ENCODE measurements at regions not wholly inside any gene's neighbourhood (a gene's known extent, or its start where the extent isn't known, plus 50 kb on each side); places are given as distances from the start of the nearest gene placed in this dataset.

DNA sequence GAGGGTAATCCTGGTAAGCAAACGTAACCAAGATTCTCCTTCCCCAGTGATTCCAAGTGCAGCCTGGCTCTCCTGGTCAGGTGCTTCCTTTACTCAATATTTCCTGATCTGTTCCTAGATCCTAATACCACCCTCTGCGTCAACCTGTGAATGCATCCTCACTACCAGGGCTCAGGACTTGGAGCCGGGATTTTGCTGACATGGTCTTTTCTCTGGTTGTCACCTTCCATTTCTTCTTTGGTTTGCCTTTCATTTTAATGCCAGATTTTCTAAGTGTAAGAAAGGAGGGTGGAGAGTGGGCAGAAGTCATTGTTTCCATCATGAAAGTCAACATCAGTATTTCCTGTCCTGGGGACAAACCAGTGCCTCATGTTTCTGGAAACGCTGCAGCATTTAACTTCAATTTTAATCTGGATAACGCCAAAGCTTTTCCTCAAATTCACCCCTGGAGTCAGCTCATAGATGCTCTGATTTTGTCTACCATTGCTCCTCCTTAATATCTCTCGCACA is 210.4 kb upstream of the ZNF32 start:
- H3K4me1 ChIP-seq = no peaks in the 10 kb centered on the region
- ATAC-seq = no peak

GRCh38 chr10:43857931-43858315 is 209.2 kb upstream of the ZNF32 start:
- no peak for DNase-seq

More for the DNA sequence above, 210.4 kb upstream of the ZNF32 start:
- Histone ChIP-seq H3K27me3 (no peaks in the 10 kb centered on the region), H3K4me3 (no peak overlapping the region), H3K27ac (no peak overlapping the region), H3K36me3 (no peaks in the 10 kb centered on the region), H3K9me3 (no peaks in the 10 kb centered on the region)
- TF ChIP-seq CTCF (IDR thresholded peaks at IDR 0.05) = no peak
- DNase-seq = no peak
- intact Hi-C loops (cut with DNase I) = no loop called here

DNA sequence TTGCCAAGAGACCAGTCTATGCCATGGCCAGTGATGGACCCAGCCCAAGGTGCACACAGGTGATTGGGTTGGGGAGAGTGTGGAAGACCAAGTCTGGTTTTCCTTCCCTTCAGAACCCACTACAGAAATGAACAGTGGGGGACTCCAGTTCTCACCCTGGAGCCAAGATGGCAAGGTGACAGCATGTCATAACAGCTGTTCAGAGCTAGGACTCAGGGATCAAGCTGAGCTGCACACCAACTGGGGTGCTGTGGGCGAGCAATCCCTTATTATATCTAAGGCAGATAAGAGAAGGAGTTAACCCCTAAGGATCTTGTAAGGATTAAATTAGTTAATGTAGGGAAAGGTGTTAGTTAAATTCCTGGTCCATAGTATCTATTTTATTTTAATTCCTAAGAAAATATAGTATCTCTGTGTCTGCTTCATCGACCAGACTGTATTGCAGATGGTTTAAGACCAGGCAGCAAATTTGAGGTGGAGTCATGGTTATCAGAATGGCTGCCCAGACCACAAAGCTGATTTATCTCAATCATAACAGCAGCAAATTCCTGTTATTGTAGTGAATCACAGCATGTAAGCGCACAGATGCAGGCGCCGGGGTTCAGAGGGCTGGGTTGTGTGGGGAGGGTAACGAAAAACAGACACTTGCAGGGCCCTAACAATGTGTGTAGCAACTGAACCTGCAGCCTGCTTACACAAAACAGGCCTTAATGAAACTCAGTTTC is 208.7 kb upstream of the ZNF32 start:
- intact Hi-C loops (cut with DNase I) = no loop called here
- no peaks in the 10 kb centered on the region for H3K4me1 ChIP-seq
- ATAC-seq (peak; percentile 16), DNase-seq (no peak)
- H3K27ac ChIP-seq = no peak overlapping the region
- H3K27me3 ChIP-seq = no peaks in the 10 kb centered on the region
- H3K9me3 ChIP-seq = no peaks in the 10 kb centered on the region
- H3K4me3 ChIP-seq = no peak overlapping the region
- H3K36me3 ChIP-seq = no peaks in the 10 kb centered on the region
- no peak for TF ChIP-seq CTCF (IDR thresholded peaks at IDR 0.05)

More at GRCh38 chr10:43857931-43858315, 209.2 kb upstream of the ZNF32 start:
- Histone ChIP-seq H3K27ac (no peak overlapping the region), H3K36me3 (no peaks in the 10 kb centered on the region), H3K27me3 (no peaks in the 10 kb centered on the region), H3K4me3 (no peak overlapping the region), H3K4me1 (no peaks in the 10 kb centered on the region), H3K9me3 (no peaks in the 10 kb centered on the region)
- intact Hi-C loops (cut with DNase I) = no loop called here
- no peak for TF ChIP-seq CTCF (IDR thresholded peaks at IDR 0.05)
- no peak for ATAC-seq

DNA sequence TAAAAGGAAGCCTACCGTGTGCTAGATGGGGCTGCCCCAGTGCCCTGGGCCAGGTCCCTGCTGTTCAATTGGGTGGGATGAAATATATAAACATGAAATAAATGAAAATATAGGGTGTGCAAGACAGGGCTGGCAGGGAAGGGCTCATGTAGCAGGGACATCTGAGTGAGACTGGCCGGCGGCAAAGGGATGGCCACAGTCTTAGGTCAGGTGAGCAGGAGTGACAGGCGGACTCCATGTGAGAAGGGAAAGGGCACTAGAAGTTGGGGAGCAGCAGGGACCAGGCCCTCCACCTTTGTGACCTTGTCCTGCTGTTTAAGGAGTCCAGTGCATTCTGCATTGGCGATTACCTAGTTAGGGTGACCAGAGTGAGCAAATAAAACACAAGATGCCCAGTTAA is 207.6 kb upstream of the ZNF32 start:
- H3K27ac ChIP-seq = no peak overlapping the region
- no peak for DNase-seq
- H3K4me1 ChIP-seq = no peaks in the 10 kb centered on the region
- no peak for ATAC-seq
- H3K9me3 ChIP-seq = no peaks in the 10 kb centered on the region
- TF ChIP-seq CTCF (IDR thresholded peaks at IDR 0.05) = no peak
- H3K36me3 ChIP-seq = no peaks in the 10 kb centered on the region
- intact Hi-C loops (cut with DNase I) = no loop called here
- no peaks in the 10 kb centered on the region for H3K27me3 ChIP-seq
- no peak overlapping the region for H3K4me3 ChIP-seq

GRCh38 chr10:43855667-43856210 is 207.1 kb upstream of the ZNF32 start:
- DNase-seq (no peak), ATAC-seq (peak; percentile 12)
- no peak overlapping the region for H3K27ac ChIP-seq
- intact Hi-C loops (cut with DNase I) = no loop called here
- TF ChIP-seq CTCF (IDR thresholded peaks at IDR 0.05) = no peak
- H3K4me3 ChIP-seq = no peak overlapping the region
- no peaks in the 10 kb centered on the region for H3K36me3 ChIP-seq
- H3K4me1 ChIP-seq = no peaks in the 10 kb centered on the region
- H3K9me3 ChIP-seq = no peaks in the 10 kb centered on the region
- H3K27me3 ChIP-seq = no peaks in the 10 kb centered on the region
